Gastrocnemius medialis (tissue), 4 donors: ENCODE measurements at regions not wholly inside any gene's neighbourhood (a gene's known extent, or its start where the extent isn't known, plus 50 kb on each side); places are given as distances from the start of the nearest gene placed in this dataset.
"Not testable (repeated sequence)": the region's sequence is repeated elsewhere in the genome, so short reads cannot be mapped to it uniquely, and the experiment has no call there.

Experiments
- CTCF ChIP-seq, 5 experiments: fragments of 450-650 bp in 3 of 5; fragments of 200-600 bp in 2 of 5; sonication (generic) in 2 of 5; IDR thresholded peaks in 4 of 5; conservative IDR thresholded peaks in 1 of 5; 1 replicate in 4 of 5; 2 replicates in 1 of 5; pipeline ENCODE4 v1.5.1; 2016 to 2019; ENCODE audit warnings: antibody characterized with exemption in 5 of 5, mild to moderate bottlenecking in 3 of 5, moderate library complexity in 3 of 5
- POLR2A ChIP-seq, 2 donors: fragments of 450-650 bp; IDR thresholded peaks; one replicate each; pipeline ENCODE4 v1.6.1; 2017; ENCODE audit warnings: antibody characterized with exemption in 2 of 2, mild to moderate bottlenecking in 2 of 2, moderate library complexity in 2 of 2

GRCh38 chr15:20343395-20344211 lies 198.0 kb downstream of the GOLGA6L6 start:
- TF ChIP-seq CTCF (IDR thresholded peaks at IDR 0.05 in 4 of 5, conservative IDR thresholded peaks at IDR 0.05 in 1 of 5); POLR2A (IDR thresholded peaks at IDR 0.05): not testable (repeated sequence)
